ENCODE measurements at regions not wholly inside any gene's neighbourhood (a gene's known extent, or its start where the extent isn't known, plus 50 kb on each side); places are given as distances from the start of the nearest gene placed in this dataset.

DNA sequence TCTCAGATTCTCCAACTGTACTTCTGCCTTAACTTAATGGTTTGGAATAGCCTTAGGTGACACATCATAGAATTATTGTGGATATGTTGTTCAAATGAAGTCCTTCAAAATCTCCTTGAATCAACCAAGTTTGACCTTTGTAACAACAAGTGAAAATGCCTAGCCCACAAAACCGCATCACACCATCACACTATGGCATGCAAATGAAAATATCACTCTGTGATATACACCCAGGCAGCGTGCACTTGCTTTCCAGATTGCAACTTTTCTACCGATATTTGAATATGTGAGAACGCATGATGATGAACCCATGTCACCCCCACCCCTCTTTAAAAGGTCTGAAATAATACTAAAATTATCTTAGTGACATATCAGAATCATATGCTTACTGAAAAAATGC, 656.7 kb downstream of the GABRG1 start:
- no peak for TF ChIP-seq POLR2A (IDR thresholded peaks at IDR 0.05; ENCODE audit: extremely low read depth, insufficient read length)
- TF ChIP-seq, protein P1, sequence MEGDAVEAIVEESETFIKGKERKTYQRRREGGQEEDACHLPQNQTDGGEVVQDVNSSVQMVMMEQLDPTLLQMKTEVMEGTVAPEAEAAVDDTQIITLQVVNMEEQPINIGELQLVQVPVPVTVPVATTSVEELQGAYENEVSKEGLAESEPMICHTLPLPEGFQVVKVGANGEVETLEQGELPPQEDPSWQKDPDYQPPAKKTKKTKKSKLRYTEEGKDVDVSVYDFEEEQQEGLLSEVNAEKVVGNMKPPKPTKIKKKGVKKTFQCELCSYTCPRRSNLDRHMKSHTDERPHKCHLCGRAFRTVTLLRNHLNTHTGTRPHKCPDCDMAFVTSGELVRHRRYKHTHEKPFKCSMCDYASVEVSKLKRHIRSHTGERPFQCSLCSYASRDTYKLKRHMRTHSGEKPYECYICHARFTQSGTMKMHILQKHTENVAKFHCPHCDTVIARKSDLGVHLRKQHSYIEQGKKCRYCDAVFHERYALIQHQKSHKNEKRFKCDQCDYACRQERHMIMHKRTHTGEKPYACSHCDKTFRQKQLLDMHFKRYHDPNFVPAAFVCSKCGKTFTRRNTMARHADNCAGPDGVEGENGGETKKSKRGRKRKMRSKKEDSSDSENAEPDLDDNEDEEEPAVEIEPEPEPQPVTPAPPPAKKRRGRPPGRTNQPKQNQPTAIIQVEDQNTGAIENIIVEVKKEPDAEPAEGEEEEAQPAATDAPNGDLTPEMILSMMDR (IDR thresholded peaks at IDR 0.05; ENCODE audit: low read depth, low read length) = no peak

Measured in NB4 (cell line).